K562 (cell line): ENCODE measurements at regions not wholly inside any gene's neighbourhood (a gene's known extent, or its start where the extent isn't known, plus 50 kb on each side); places are given as distances from the start of the nearest gene placed in this dataset.

Experiments
- ATAC-seq: fragments of 200-7000 bp; cut with Tn5 transposase; 3 replicates; pipeline ENCODE4 v1.9.1; 2020; ENCODE audit warnings: moderate library complexity
- BruUV-seq: library from RNA; stranded (reverse); fragments of 400-500 nt; replicated peaks from 2 replicates; lab custom pipeline; 2021; lab: Mats Ljungman, UMichigan
- CTCF ChIA-PET: fragments of 300-600 bp; formaldehyde crosslinking; extraction: SDS; loops from one replicate; lab custom pipeline; 2021; ENCODE audit warnings: low intra/inter-chr PET ratio; lab: Yijun Ruan, JAX
- POLR2A ChIA-PET: fragments of 300-600, 350-650 bp; sonication (Branson Sonifier 250); formaldehyde crosslinking; extraction: SDS; loops from one replicate; lab custom pipeline; 2021; ENCODE audit warnings: antibody characterized with exemption, inconsistent platforms; lab: Yijun Ruan, JAX
- DNase-seq, 4 experiments: peaks; one replicate each; pipeline versions ENCODE4 v3.0.0 to v3.0.0-alpha.2; 2011 to 2018; ENCODE audit warnings: low spot score in 3 of 4, mixed read lengths in 3 of 4; ENCODE audit errors: extremely low read depth in 1 of 4
- FAIRE-seq: peaks from 2 replicates; lab custom pipeline; 2011; peaks lifted over from hg19 to GRCh38; lab: Jason Lieb, UNC
- H2AFZ ChIP-seq: 2 replicates; pipeline ENCODE4 v1.6.0; 2011; ENCODE audit warnings: low read depth, low read length, control low read depth, inconsistent platforms
- H3K27ac ChIP-seq: fragments of 200-600 bp; 3 replicates; pipeline ENCODE4 v1.8.0; 2011; ENCODE audit warnings: low read depth, mild to moderate bottlenecking, control low read depth, inconsistent platforms, low read length, moderate library complexity, mixed read lengths; ENCODE audit errors: extremely low read depth
- H3K27me3 ChIP-seq, 2 experiments: fragments of 300-600 bp in 1 of 2; 2 replicates in 1 of 2; 3 replicates in 1 of 2; pipeline versions ENCODE4 v1.6.0 to v1.8.0; 2011; ENCODE audit warnings: inconsistent platforms in 2 of 2, low read length in 2 of 2, mild to moderate bottlenecking in 1 of 2, mixed read lengths in 1 of 2, moderate library complexity in 1 of 2; ENCODE audit not compliant: control insufficient read depth in 2 of 2, insufficient read depth in 2 of 2
- H3K36me3 ChIP-seq: fragments of 300-600 bp; 3 replicates; pipeline ENCODE4 v1.8.0; 2011; ENCODE audit warnings: mild to moderate bottlenecking, low read length, inconsistent platforms; ENCODE audit not compliant: control insufficient read depth, insufficient read depth
- H3K4me1 ChIP-seq, 2 experiments: fragments of 200-600 bp in 1 of 2; replicated peaks in 1 of 2; 2 replicates in 1 of 2; 3 replicates in 1 of 2; pipeline versions ENCODE4 v1.5.1 to v1.8.0; 2011; ENCODE audit warnings: inconsistent platforms in 2 of 2, low read length in 2 of 2, mild to moderate bottlenecking in 1 of 2, mixed read lengths in 1 of 2, moderate library complexity in 1 of 2; ENCODE audit not compliant: control insufficient read depth in 2 of 2, insufficient read depth in 2 of 2
- H3K4me2 ChIP-seq: 2 replicates; pipeline ENCODE4 v1.6.1; 2011; ENCODE audit warnings: low read length, control low read depth, inconsistent platforms, mixed read lengths; ENCODE audit not compliant: insufficient read depth
- H3K4me3 ChIP-seq: fragments of 200-600 bp; sonication (generic), shearing (Covaris generic); 2 replicates; pipeline ENCODE4 v1.5.1; 2016; ENCODE audit warnings: control low read depth, inconsistent platforms
- H3K79me2 ChIP-seq: fragments of 200-600 bp; 3 replicates; pipeline ENCODE4 v1.8.0; 2011; ENCODE audit warnings: low read length, inconsistent platforms; ENCODE audit not compliant: control insufficient read depth, insufficient read depth
- H3K9ac ChIP-seq, 2 experiments: 2 replicates each; pipeline versions ENCODE4 v1.6.0 to v1.6.1; 2011; ENCODE audit warnings: low read depth in 2 of 2, low read length in 2 of 2, control low read depth in 1 of 2, inconsistent platforms in 1 of 2, mild to moderate bottlenecking in 1 of 2, mixed read lengths in 1 of 2; ENCODE audit not compliant: insufficient read depth in 1 of 2
- H3K9me1 ChIP-seq: one replicate; pipeline ENCODE4 v1.6.0; 2011; ENCODE audit warnings: inconsistent platforms, mild to moderate bottlenecking, low read length, moderate library complexity; ENCODE audit not compliant: control insufficient read depth, insufficient read depth
- H3K9me3 ChIP-seq: replicated peaks from 2 replicates; pipeline ENCODE4 v1.5.1; 2011; ENCODE audit warnings: low read depth, low read length, inconsistent platforms; ENCODE audit not compliant: control insufficient read depth, insufficient read depth
- H4K20me1 ChIP-seq: replicated peaks from 2 replicates; pipeline ENCODE4 v1.6.1; 2011; ENCODE audit warnings: low read length, inconsistent platforms, mixed read lengths; ENCODE audit not compliant: control insufficient read depth, insufficient read depth
- ATF1 ChIP-seq, 2 experiments: fragments of 450-650 bp in 1 of 2; IDR thresholded peaks; 2 replicates each; pipeline ENCODE4 v1.6.1; 2016; ENCODE audit warnings: missing compliant biosample characterization in 1 of 2, missing genetic modification characterization in 1 of 2
- CTCF ChIP-seq, 3 experiments: IDR thresholded peaks in 2 of 3; conservative IDR thresholded peaks in 1 of 3; 2 replicates each; pipeline ENCODE4 v1.5.1; 2011 to 2012; ENCODE audit warnings: low read length in 3 of 3, mild to moderate bottlenecking in 3 of 3, control low read depth in 2 of 3, improper control_type of control experiment in 1 of 3, inconsistent platforms in 1 of 3, low read depth in 1 of 3, mixed read lengths in 1 of 3, moderate library complexity in 1 of 3; ENCODE audit not compliant: insufficient read depth in 2 of 3
- EHMT2 ChIP-seq: fragments of 450-650 bp; IDR thresholded peaks from 2 replicates; pipeline ENCODE4 v1.6.1; 2018; ENCODE audit warnings: antibody characterized with exemption
- KLF10 ChIP-seq: fragments of 250-450 bp; sonication (Bioruptor Pico); IDR thresholded peaks from 2 replicates; pipeline ENCODE4 v1.6.1; 2021; ENCODE audit warnings: matching md5 sums
- MXI1 ChIP-seq: IDR thresholded peaks from 2 replicates; pipeline ENCODE4 v1.6.1; 2011; ENCODE audit warnings: low read depth, mild to moderate bottlenecking, improper control_type of control experiment, low read length
- RBM34 ChIP-seq: fragments of 200-400 bp; formaldehyde crosslinking; IDR thresholded peaks from 2 replicates; pipeline ENCODE4 v1.6.1; 2018; ENCODE audit warnings: low read length, borderline replicate concordance; ENCODE audit not compliant: insufficient read depth
- RUNX1 ChIP-seq: sonication (generic); IDR thresholded peaks from 2 replicates; pipeline ENCODE4 v1.6.1; 2016; ENCODE audit warnings: antibody characterized with exemption, low read depth
- SOX6 ChIP-seq: fragments of 450-650 bp; IDR thresholded peaks from 2 replicates; pipeline ENCODE4 v1.6.1; 2014; ENCODE audit warnings: mild to moderate bottlenecking
- ZNF239 ChIP-seq: fragments of 250-450 bp; sonication (Bioruptor Pico); IDR thresholded peaks from 2 replicates; pipeline ENCODE4 v1.4.0; 2020; ENCODE audit warnings: mild to moderate bottlenecking
- ZNF512 ChIP-seq: IDR thresholded peaks from 2 replicates; pipeline ENCODE4 v1.6.1; 2016; ENCODE audit warnings: missing genetic modification characterization, missing compliant biosample characterization
- WGBS: fragments of 100-300 bp; shearing (Covaris generic); methylation state at CpG from one replicate; pipeline ENCODE4 v1.1.6; 2016; ENCODE audit warnings: low coverage, mixed read lengths; ENCODE audit not compliant: insufficient coverage; ENCODE audit errors: missing lambda C conversion rate; 5-methylcytosine and 5-hydroxymethylcytosine counted together
- in situ Hi-C: fragments of 300-500 bp; cut with MboI; formaldehyde crosslinking; loops from 4 replicates; pipeline ENCODE4 v1.15.0; 2018; ENCODE audit warnings: inconsistent platforms, mixed read lengths
- intact Hi-C: fragments of 100-400 bp; cut with micrococcal nuclease; formaldehyde crosslinking; loops from 2 replicates; pipeline ENCODE4 v1.14.2; 2022

GRCh38 chr12:76290963-76291859 lies 57.0 kb downstream of the BBS10 start:
- Histone ChIP-seq H3K9me3 (no peaks in the 10 kb centered on the region), H3K4me1 (no peaks in the 10 kb centered on the region; a peak in 1 of 5 replicates), H3K9ac (no peak overlapping the region), H2AFZ (no peak overlapping the region), H3K4me2 (no peak overlapping the region), H3K9me1 (no peaks in the 10 kb centered on the region), H3K27ac (no peak overlapping the region), H3K79me2 (no peaks in the 10 kb centered on the region), H3K36me3 (no peaks in the 10 kb centered on the region), H4K20me1 (no peaks in the 10 kb centered on the region), H3K27me3 (no peaks in the 10 kb centered on the region; a peak in 1 of 5 replicates), H3K4me3 (no peak overlapping the region)
- ChIA-PET POLR2A (no interaction called here), CTCF (no interaction called here)
- 22% methylated on average over 3 of the region's 3 CpGs for WGBS
- no peak for FAIRE-seq
- intact Hi-C loops: no loop called here
- no peak for TF ChIP-seq ZNF512 (tag)
- in situ Hi-C loops: no loop called here
- no peak for DNase-seq
- BruUV-seq: no TSS peak
- ATAC-seq: no peak

- H3K4me1 ChIP-seq: no peaks in the 10 kb centered on the region; a peak in 1 of 5 replicates
- DNase-seq: no peak
- BruUV-seq: no TSS peak
- in situ Hi-C loops: no loop called here
- H3K27ac ChIP-seq: no peak overlapping the region
- H3K4me3 ChIP-seq: no peak overlapping the region
- ATAC-seq: no peak
- no peak for FAIRE-seq
- CTCF ChIA-PET: no interaction called here
- H4K20me1 ChIP-seq: no peaks in the 10 kb centered on the region
- H3K79me2 ChIP-seq: no peaks in the 10 kb centered on the region
- no peaks in the 10 kb centered on the region for H3K9me3 ChIP-seq
- H2AFZ ChIP-seq: no peak overlapping the region
- POLR2A ChIA-PET: no interaction called here
- intact Hi-C loops: no loop called here
- no peak overlapping the region for H3K9ac ChIP-seq
- H3K4me2 ChIP-seq: no peak overlapping the region
- H3K27me3 ChIP-seq: no peaks in the 10 kb centered on the region; a peak in 2 of 5 replicates
- no peaks in the 10 kb centered on the region for H3K36me3 ChIP-seq
- no peaks in the 10 kb centered on the region for H3K9me1 ChIP-seq
- no peak for TF ChIP-seq MXI1
- no peak for TF ChIP-seq ZNF239 (CRISPR knock-in tag)
- no peak for TF ChIP-seq RBM34
- TF ChIP-seq EHMT2: no peak
- no peak for TF ChIP-seq CTCF (IDR thresholded peaks at IDR 0.05 in 2 of 3, conservative IDR thresholded peaks at IDR 0.05 in 1 of 3; ENCODE audit: insufficient read depth in 2 of 3, low read depth in 1 of 3, low read length in 3 of 3)
- no peak for TF ChIP-seq ATF1 (CRISPR knock-in tag; IDR thresholded peaks at IDR 0.05)
- TF ChIP-seq ATF1 (tag; IDR thresholded peaks at IDR 0.05): no peak
- no peak for TF ChIP-seq KLF10
- no peak for TF ChIP-seq RUNX1
- TF ChIP-seq SOX6: no peak
These were observed 60.0 kb downstream of the BBS10 start for GRCh38 chr12:76288218-76288617.
